HG03060 (cell line): ENCODE measurements at regions not wholly inside any gene's neighbourhood (a gene's known extent, or its start where the extent isn't known, plus 50 kb on each side); places are given as distances from the start of the nearest gene placed in this dataset.

Experiments used
- ATAC-seq: cut with Tn5 transposase; IDR thresholded peaks from one replicate; pipeline ENCODE4 v1.9.1; 2021; ENCODE audit warnings: low read depth, moderate number of reproducible peaks; ENCODE audit not compliant: unreplicated experiment

DNA sequence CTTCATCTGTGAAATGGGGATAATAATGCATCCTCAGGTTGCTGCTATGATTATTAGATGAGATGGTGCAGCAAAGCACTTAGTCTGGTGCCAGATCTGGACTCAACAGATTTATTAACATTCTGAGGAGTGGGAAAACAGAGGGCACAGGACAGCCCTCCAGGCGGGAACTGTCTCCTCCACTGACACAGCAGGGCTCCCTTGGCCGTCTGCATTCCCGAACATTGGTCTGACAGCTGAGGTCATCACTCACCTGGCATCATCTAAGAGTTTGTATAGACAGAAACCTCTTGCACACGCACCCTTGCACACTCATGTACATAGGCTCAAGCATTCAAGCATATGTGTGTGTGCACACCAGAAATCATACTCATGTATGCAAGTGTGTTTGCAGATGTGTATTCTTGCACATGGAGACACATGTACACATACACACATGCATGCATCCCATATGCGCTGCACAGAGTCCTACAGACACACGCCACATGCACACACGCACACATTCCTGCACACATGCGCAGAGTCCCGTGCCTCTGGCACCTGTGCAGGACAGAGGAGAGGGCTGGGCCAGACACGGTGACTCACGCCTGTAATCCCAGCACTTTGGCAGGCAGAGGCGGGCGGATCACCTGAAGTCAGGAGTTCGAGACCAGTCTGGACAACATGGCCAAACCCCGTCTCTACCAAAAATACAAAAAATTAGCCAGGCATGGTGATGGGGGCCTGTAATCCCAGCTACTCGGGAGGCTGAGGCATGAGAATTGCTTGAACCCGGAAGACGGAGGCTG lies 173.3 kb upstream of the GLI2 start:
- ATAC-seq: no peak

DNA sequence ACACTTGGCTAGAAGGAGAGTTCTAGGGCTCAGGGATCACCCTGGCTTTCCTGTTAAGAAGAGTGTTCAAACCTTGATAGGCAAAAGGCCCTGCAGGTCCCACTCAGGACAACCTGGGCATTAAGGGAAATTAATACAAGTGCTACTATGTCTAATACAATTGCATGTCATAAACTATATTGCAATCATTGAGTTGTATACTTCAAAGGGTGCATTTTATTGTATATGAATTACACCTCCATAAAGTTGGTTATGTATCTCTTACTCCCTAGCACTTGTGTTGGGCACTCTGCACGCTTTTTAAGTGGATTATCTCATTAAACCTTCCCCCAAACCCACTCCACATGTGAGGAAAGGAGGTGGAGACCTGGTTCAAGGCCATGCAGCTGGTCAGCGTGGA lies 172.1 kb upstream of the GLI2 start:
- no peak for ATAC-seq

DNA sequence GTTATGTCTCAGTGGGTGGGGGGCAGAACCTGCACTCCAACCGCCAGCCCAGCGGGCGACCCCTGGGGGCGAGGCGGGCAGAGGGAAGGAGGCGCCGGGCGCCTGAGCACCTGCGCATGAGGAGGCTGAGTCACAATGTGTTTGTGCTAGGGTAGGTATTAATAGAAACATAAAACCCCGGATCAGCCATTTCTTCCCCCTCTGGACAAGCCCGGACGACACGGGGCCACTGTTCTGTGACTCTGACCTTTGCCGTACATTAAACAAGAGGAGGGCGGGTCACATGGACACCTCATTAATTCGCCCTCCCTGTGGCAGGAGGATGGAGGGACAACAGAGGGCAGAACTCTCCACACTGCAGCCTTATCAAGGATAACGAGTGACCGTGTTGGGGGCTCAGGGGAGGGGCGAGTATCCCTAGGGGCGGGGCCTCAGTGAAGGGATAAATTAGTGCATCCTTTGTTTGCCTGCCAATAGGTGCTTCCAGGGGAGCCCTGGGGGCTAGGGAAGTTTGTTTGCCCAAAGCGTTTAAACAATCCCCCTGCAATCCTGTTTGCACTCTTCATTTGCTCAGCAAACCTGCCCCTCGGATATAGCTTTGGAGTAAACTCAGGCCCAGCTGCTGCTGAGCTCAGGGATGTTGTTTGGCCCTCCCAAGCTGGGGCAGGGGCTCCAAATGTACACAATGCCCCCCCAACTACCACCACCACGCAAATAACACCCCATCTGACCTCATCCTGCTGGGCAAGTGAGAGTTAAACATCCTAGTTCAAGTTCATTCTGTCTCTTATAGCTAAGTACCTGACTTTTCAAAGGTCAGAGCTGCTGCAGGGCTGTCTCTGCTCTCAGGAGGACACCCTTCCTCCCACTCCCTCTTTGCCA lies 171.2 kb upstream of the GLI2 start:
- no peak for ATAC-seq

DNA sequence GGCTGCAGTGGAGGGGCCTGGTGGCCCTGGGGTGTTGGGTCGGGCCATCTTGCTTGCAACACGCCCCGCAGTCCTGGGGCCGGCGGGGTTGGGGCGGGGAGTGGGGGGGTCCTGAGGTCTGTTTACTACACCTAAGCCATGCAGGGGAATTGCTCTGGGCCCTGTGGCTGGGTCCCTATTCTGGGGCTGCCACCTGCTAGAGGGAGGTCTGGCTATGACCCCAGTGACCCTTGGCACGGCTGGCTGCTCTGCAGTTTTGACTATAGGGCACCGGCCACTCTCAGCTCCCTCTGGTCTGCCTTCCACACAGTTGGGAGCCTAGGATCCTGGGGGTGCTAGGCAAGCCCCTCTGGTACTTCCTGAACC lies 170.6 kb upstream of the GLI2 start:
- ATAC-seq: no peak

- ATAC-seq: no peak
These were observed 169.7 kb upstream of the GLI2 start for GRCh38 chr2:120565929-120566328.

DNA sequence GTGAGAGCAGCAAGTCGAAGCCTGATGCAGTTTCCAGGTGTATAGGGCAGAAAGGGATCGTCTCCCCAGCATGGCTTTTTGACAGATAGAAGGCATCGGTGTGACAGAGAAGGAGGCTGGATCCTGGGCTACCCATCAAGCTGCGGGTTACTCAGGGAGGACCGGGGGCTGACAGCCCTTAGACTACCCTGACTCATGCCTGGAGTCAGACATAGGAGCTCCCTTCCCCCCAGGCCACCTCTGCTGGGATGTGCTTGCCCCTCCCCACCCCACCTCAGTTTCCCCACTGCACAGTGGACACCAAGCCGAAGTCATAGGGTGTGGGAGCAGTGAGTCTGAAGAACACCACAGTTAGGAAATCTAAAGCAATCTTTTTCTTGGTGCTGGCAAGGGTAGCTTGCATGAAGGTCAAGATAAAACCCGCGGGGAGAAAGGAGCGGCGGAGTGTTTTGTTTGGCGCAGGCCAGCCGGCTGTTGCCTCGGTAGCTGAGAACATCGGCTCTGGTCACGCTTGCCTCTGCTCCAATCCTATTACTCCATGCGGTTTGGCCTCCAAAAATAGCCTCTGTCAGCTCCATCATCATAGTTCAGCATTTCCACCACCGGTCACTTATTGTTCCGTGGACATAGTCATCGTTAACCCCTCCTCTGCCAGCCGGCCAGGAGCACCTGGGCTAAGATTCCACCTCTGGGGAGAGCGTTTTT lies 169.2 kb upstream of the GLI2 start:
- no peak for ATAC-seq

- ATAC-seq: no peak
These were observed 168.5 kb upstream of the GLI2 start for GRCh38 chr2:120567128-120567527.

DNA sequence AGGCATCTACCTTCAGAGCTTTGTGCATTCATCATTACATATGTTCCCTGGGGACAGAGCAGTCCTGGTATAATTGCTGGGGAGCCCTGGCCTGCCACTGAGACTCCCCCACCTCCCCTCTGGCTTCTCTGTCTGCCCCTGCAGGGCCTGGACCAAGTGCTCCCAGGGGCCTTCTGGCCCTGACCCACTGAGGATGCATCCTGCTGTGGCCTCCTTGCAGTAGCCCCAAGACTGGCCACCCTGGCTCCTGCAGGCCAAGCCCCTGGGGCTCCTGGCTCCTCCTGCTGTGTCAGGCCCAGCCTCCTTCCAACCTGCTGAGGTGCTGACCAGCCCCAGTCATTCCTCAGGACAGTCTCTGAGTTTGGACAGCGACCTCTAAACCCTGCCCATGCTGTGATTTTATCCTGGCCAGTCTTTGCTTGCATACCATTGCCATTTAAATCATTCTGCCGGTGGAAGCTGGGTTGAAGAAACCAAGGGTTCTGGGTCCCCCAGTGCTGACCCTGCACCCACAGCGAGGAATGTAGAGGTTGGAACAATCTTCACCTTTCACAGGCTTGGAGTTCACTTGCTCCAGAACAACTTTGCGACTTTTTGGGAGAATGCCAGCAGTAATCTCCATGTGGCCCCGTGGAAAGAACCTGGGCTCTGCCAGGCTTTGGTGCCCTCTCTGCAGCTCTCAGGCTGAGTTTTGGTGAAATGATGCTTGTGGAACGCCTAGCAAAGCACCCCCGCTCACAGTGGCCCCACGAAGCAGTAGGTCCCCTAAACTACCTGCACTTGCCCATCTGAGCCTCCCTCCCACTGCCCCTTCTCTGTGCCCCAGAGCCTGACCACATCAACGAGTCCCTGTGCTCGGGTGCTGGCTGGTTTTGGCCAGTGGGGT lies 167.3 kb upstream of the GLI2 start:
- no peak for ATAC-seq

DNA sequence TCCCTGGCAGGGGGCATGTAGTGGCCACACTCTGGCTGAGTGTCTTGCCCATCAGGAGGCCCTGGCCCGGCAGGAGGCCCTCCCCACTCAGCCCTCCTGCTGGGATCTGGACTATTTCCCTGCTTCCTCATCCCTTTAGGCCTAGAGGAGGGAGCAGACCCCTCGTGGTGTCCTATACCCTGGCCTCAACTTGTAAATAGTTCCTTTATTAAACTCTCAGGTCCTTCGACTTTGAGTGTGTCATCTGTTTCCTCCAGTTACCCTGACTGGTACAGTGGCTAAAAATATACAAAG lies 166.7 kb upstream of the GLI2 start:
- ATAC-seq: no peak

- ATAC-seq: no peak
These were observed 165.7 kb upstream of the GLI2 start for GRCh38 chr2:120570001-120570400.

GRCh38 chr2:120570546-120570945 lies 165.1 kb upstream of the GLI2 start:
- no peak for ATAC-seq

DNA sequence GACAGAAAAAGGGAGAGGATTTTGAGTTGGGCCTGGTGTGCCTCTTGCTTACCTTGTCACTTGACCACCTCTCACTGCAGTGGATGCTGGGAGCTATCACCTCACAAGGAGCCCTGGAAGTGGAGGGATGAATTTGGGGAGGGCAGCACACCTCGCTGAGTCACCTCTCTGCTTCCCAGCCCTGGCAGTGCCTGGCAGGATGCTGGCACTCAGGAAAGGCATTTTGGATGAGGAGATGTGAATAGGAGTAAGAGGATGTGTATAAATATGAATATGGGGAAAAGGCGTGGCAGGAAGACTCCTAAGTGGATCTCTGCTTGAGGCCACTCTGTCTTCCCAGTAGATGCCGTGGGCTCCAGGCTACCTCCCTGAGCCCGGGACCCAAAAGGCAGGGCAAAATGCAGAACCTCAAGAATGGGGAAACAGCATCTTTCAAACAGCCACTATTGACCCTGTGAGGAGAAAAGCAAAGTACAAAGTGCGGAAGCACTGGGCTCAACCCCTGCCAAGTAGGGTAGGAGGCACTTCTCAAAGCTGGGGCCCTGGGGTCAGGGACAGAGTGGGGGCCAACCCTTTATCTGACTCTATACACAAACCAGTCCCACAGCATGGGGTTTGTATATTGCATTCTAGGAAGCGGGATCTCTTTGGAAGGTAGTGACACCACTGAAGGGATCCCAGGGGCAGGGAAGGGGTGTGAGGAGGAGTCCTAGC lies 164.5 kb upstream of the GLI2 start:
- ATAC-seq: no peak

GRCh38 chr2:120572226-120572625 lies 163.4 kb upstream of the GLI2 start:
- ATAC-seq: no peak

- no peak for ATAC-seq
These were observed 161.0 kb upstream of the GLI2 start for GRCh38 chr2:120574620-120575019.

GRCh38 chr2:120575966-120576365 lies 159.7 kb upstream of the GLI2 start:
- no peak for ATAC-seq

DNA sequence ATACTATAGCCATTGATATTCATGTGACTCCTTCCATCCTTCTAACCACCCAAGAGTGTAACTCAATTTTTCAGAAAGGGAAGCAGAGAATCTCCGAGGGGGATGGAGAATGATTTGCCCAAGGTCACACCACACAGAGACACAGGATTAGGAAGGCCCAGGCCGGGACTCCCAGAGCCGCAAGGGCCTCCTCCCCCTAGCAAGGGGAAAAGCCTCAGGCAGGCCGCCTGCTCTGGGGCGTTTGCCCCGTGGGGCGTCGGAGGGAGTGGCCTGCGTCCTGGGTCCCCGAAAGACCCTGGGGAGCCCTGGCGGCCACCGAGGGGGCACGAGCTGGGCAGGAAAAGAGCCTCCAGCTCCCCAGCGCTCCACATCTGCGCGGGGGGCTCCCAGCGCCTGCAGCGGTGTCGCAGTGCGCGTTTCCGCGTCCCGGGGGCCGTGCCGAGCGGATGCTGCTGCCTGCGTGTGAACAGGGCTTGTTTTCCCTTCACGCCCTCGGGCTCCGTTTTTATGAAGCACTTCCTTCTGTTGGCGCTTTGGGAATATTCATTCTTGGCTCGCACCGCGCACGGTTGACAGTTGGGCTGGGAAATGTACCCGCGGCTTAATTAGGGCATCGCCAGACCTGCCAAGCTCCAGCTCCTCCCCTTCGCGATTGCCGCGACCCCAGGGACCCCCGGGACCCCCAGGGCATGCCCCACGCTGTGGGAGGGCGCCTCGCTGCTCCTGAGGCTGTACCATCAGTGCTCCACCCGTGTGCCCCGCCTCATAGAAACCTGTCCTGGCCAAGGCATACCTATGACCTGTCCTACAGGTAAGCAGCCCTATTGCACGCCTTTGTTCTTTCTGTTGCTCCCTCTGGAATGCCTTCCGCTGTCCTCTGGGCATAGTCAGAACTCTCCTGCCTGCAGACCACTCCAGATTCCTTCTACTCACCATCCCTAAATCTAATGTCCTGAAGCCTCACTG lies 158.9 kb upstream of the GLI2 start:
- ATAC-seq: no peak

- no peak for ATAC-seq
These were observed 157.9 kb upstream of the GLI2 start for GRCh38 chr2:120577721-120578295.

DNA sequence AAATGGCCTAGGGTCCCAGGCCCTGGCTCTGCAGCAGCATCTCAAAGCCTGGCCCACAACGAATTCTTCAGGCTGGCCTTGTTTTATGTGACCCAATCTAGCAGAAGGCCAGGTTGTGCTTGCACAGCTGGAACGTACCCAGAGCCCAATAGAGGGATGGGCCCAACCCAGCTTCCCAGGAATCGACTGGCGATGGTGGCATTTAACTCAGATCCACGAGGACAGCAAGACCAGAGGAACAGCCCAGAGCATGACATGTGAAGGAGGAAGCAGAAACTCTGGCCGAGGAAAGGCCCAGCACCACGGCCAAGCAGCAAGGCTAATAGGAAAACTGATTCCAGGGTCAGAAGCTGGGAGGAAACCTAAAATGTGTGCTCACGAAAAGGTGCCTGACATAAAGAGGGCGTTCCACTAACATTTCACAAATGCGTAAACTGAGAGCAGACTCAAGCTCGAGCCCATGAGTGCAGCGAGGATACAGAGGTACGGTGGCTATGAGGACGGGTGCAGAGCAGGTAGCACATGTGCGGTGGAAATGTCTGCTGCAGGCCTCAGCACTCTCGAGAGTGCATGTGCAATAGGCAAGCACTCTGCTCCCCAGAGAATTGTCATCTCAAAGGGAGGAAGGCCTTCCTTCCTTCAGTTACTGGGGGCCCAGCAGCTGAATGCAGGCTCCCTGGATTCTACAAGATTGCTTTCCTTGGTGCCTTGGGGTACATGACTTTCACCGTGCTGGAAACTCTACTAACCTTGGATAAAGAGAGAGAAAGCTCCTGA lies 156.9 kb upstream of the GLI2 start:
- no peak for ATAC-seq
